Sigmoid colon (tissue), 3 donors: ENCODE measurements at regions not wholly inside any gene's neighbourhood (a gene's known extent, or its start where the extent isn't known, plus 50 kb on each side); places are given as distances from the start of the nearest gene placed in this dataset.

Source experiments
- POLR2A ChIP-seq, 2 donors: fragments of 450-650 bp; IDR thresholded peaks; one replicate each; pipeline ENCODE4 v1.6.1; 2016; ENCODE audit warnings: antibody characterized with exemption in 2 of 2, mild to moderate bottlenecking in 2 of 2, moderate library complexity in 2 of 2
- TF ChIP-seq, protein P1 (sequence below), 4 experiments: fragments of 450-650 bp in 3 of 4; fragments of 200-600 bp in 1 of 4; IDR thresholded peaks; one replicate each; pipeline ENCODE4 v1.5.1; 2016 to 2019; ENCODE audit warnings: antibody characterized with exemption in 4 of 4, mild to moderate bottlenecking in 3 of 4, moderate library complexity in 2 of 4

- TF ChIP-seq, protein P1, sequence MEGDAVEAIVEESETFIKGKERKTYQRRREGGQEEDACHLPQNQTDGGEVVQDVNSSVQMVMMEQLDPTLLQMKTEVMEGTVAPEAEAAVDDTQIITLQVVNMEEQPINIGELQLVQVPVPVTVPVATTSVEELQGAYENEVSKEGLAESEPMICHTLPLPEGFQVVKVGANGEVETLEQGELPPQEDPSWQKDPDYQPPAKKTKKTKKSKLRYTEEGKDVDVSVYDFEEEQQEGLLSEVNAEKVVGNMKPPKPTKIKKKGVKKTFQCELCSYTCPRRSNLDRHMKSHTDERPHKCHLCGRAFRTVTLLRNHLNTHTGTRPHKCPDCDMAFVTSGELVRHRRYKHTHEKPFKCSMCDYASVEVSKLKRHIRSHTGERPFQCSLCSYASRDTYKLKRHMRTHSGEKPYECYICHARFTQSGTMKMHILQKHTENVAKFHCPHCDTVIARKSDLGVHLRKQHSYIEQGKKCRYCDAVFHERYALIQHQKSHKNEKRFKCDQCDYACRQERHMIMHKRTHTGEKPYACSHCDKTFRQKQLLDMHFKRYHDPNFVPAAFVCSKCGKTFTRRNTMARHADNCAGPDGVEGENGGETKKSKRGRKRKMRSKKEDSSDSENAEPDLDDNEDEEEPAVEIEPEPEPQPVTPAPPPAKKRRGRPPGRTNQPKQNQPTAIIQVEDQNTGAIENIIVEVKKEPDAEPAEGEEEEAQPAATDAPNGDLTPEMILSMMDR (IDR thresholded peaks at IDR 0.05): no peak
- TF ChIP-seq POLR2A (IDR thresholded peaks at IDR 0.05): no peak
These were observed 115.5 kb upstream of the DMRT1 start for GRCh38 chr9:726005-726404.
